ENCODE measurements at regions not wholly inside any gene's neighbourhood (a gene's known extent, or its start where the extent isn't known, plus 50 kb on each side); places are given as distances from the start of the nearest gene placed in this dataset.

GRCh38 chr4:111933703-111934102, 211.6 kb upstream of the FAM241A start:
- Mint-ChIP-seq H3K4me3 (no peak overlapping the region), H3K9me3 (ENCODE audit: low read depth) (no peaks in the 10 kb centered on the region), H3K27me3 (peaks cover 5% of the 10 kb centered on the region), H3K27ac (no peak overlapping the region), H3K4me1 (no peaks in the 10 kb centered on the region), H3K36me3 (ENCODE audit: low read depth) (no peaks in the 10 kb centered on the region)
- DNase-seq (no peak), ATAC-seq (no peak)
- ChIA-PET POLR2A (no interaction called here), CTCF (no interaction called here)
- intact Hi-C loops (cut with DNase I, micrococcal nuclease): no loop called here

- H3K9me3 Mint-ChIP-seq (ENCODE audit: low read depth): no peaks in the 10 kb centered on the region
- H3K4me3 Mint-ChIP-seq: no peak overlapping the region
- peaks cover 5% of the 10 kb centered on the region for H3K27me3 Mint-ChIP-seq
- H3K36me3 Mint-ChIP-seq (ENCODE audit: low read depth): no peaks in the 10 kb centered on the region
- intact Hi-C loops (cut with DNase I, micrococcal nuclease): no loop called here
- no peaks in the 10 kb centered on the region for H3K4me1 Mint-ChIP-seq
- no peak for ATAC-seq
- no peak for DNase-seq
- H3K27ac Mint-ChIP-seq: no peak overlapping the region
- ChIA-PET POLR2A (no interaction called here), CTCF (no interaction called here)
Observed at GRCh38 chr4:111934314-111934713, 210.9 kb upstream of the FAM241A start.

GRCh38 chr4:111937368-111937767, 207.9 kb upstream of the FAM241A start:
- Mint-ChIP-seq H3K4me1 (no peaks in the 10 kb centered on the region), H3K27me3 (peaks cover 3% of the 10 kb centered on the region), H3K9me3 (ENCODE audit: low read depth) (no peaks in the 10 kb centered on the region), H3K36me3 (ENCODE audit: low read depth) (no peaks in the 10 kb centered on the region), H3K27ac (no peak overlapping the region), H3K4me3 (no peak overlapping the region)
- ATAC-seq (no peak), DNase-seq (no peak)
- intact Hi-C loops (cut with DNase I, micrococcal nuclease): loop anchor here in 1 of 2 experiments (5.0 kb wide), 1 partner anchor 295 kb away; no protein-coding TSS in a partner anchor
- ChIA-PET CTCF (interaction anchor here (1.0 to 1.3 kb wide), 2 partner anchors 9 to 15 kb away, joined by 3 read pairs; no protein-coding TSS in a partner anchor), POLR2A (no interaction called here)

- no peak for DNase-seq
- peaks cover 2% of the 10 kb centered on the region for H3K27me3 Mint-ChIP-seq
- no peaks in the 10 kb centered on the region for H3K9me3 Mint-ChIP-seq (ENCODE audit: low read depth)
- no peaks in the 10 kb centered on the region for H3K36me3 Mint-ChIP-seq (ENCODE audit: low read depth)
- no peak for ATAC-seq
- ChIA-PET CTCF (no interaction called here), POLR2A (no interaction called here)
- H3K4me3 Mint-ChIP-seq: no peak overlapping the region
- H3K4me1 Mint-ChIP-seq: no peaks in the 10 kb centered on the region
- intact Hi-C loops (cut with DNase I, micrococcal nuclease): loop anchor here in 1 of 2 experiments (2.0 kb wide), 1 partner anchor 89 kb away; no protein-coding TSS in a partner anchor
- no peak overlapping the region for H3K27ac Mint-ChIP-seq
Observed at GRCh38 chr4:111941957-111942356, 203.3 kb upstream of the FAM241A start.

- H3K4me3 Mint-ChIP-seq: no peak overlapping the region
- peak; percentile 22 for DNase-seq
- POLR2A ChIA-PET: no interaction called here
- H3K4me1 Mint-ChIP-seq: no peaks in the 10 kb centered on the region
- no peak overlapping the region for H3K27ac Mint-ChIP-seq
- H3K27me3 Mint-ChIP-seq: peaks cover 2% of the 10 kb centered on the region
- no peaks in the 10 kb centered on the region for H3K9me3 Mint-ChIP-seq (ENCODE audit: low read depth)
- CTCF ChIA-PET: interaction anchor here (0.9 kb wide), 1 partner anchor 64 kb away, joined by 3 read pairs; no protein-coding TSS in a partner anchor
- no peaks in the 10 kb centered on the region for H3K36me3 Mint-ChIP-seq (ENCODE audit: low read depth)
- intact Hi-C loops (cut with DNase I, micrococcal nuclease): loop anchor here in 1 of 2 experiments (2.0 kb wide), 1 partner anchor 87 kb away; no protein-coding TSS in a partner anchor
- no peak for ATAC-seq
Observed at GRCh38 chr4:111943796-111944203, 201.5 kb upstream of the FAM241A start.

- Mint-ChIP-seq H3K27ac (no peak overlapping the region), H3K4me1 (no peaks in the 10 kb centered on the region), H3K36me3 (ENCODE audit: low read depth) (no peaks in the 10 kb centered on the region), H3K4me3 (no peak overlapping the region), H3K9me3 (ENCODE audit: low read depth) (peaks cover 5% of the 10 kb centered on the region), H3K27me3 (peaks cover 2% of the 10 kb centered on the region)
- ATAC-seq (no peak), DNase-seq (no peak)
- intact Hi-C loops (cut with DNase I, micrococcal nuclease): no loop called here
- CTCF ChIA-PET: interaction anchor here (0.9 kb wide), 1 partner anchor 86 kb away, joined by 3 read pairs; no protein-coding TSS in a partner anchor
- POLR2A ChIA-PET: no interaction called here
Observed at GRCh38 chr4:111945014-111945413, 200.2 kb upstream of the FAM241A start.

- H3K27ac Mint-ChIP-seq: no peak overlapping the region
- POLR2A ChIA-PET: interaction anchor here (0.6 kb wide), 1 partner anchor 104 kb away, joined by 5 read pairs; no protein-coding TSS in a partner anchor
- H3K9me3 Mint-ChIP-seq (ENCODE audit: low read depth): peaks cover 9% of the 10 kb centered on the region
- intact Hi-C loops (cut with DNase I, micrococcal nuclease): no loop called here
- no peak for DNase-seq
- H3K4me3 Mint-ChIP-seq: no peak overlapping the region
- no peak for ATAC-seq
- H3K27me3 Mint-ChIP-seq: peaks cover 6% of the 10 kb centered on the region
- CTCF ChIA-PET: interaction anchor here (0.6 kb wide), 1 partner anchor 10 kb away, joined by 3 read pairs; no protein-coding TSS in a partner anchor
- H3K4me1 Mint-ChIP-seq: no peaks in the 10 kb centered on the region
- H3K36me3 Mint-ChIP-seq (ENCODE audit: low read depth): no peaks in the 10 kb centered on the region
Observed at GRCh38 chr4:111946800-111947199, 198.5 kb upstream of the FAM241A start.

GRCh38 chr4:111952688-111953087, 192.6 kb upstream of the FAM241A start:
- peaks cover 4% of the 10 kb centered on the region for H3K27me3 Mint-ChIP-seq
- CTCF ChIA-PET: interaction anchor here (0.8 kb wide), 2 partner anchors 15 to 1065 kb away, joined by 3 read pairs; no protein-coding TSS in a partner anchor
- peaks cover 11% of the 10 kb centered on the region for H3K9me3 Mint-ChIP-seq (ENCODE audit: low read depth)
- H3K36me3 Mint-ChIP-seq (ENCODE audit: low read depth): no peaks in the 10 kb centered on the region
- intact Hi-C loops (cut with DNase I, micrococcal nuclease): no loop called here
- H3K27ac Mint-ChIP-seq: no peak overlapping the region
- DNase-seq: no peak
- no peak for ATAC-seq
- H3K4me3 Mint-ChIP-seq: no peak overlapping the region
- no peaks in the 10 kb centered on the region for H3K4me1 Mint-ChIP-seq
- POLR2A ChIA-PET: no interaction called here

GRCh38 chr4:111954550-111954949, 190.7 kb upstream of the FAM241A start:
- Mint-ChIP-seq H3K4me1 (no peaks in the 10 kb centered on the region), H3K27me3 (peaks cover 4% of the 10 kb centered on the region), H3K4me3 (no peak overlapping the region), H3K27ac (no peak overlapping the region), H3K36me3 (ENCODE audit: low read depth) (no peaks in the 10 kb centered on the region), H3K9me3 (ENCODE audit: low read depth) (peaks cover 10% of the 10 kb centered on the region)
- intact Hi-C loops (cut with DNase I, micrococcal nuclease): no loop called here
- POLR2A ChIA-PET: no interaction called here
- ATAC-seq (no peak), DNase-seq (no peak)
- CTCF ChIA-PET: interaction anchor here (0.5 kb wide), 1 partner anchor 79 kb away, joined by 3 read pairs; no protein-coding TSS in a partner anchor

GRCh38 chr4:111955001-111955400, 190.3 kb upstream of the FAM241A start:
- intact Hi-C loops (cut with DNase I, micrococcal nuclease): no loop called here
- peaks cover 6% of the 10 kb centered on the region for H3K9me3 Mint-ChIP-seq (ENCODE audit: low read depth)
- ATAC-seq: no peak

GRCh38 chr4:111957116-111957515, 188.1 kb upstream of the FAM241A start:
- Mint-ChIP-seq H3K4me3 (no peak overlapping the region), H3K4me1 (no peaks in the 10 kb centered on the region), H3K9me3 (ENCODE audit: low read depth) (peaks cover 2% of the 10 kb centered on the region), H3K27me3 (no peaks in the 10 kb centered on the region), H3K27ac (no peak overlapping the region), H3K36me3 (ENCODE audit: low read depth) (no peaks in the 10 kb centered on the region)
- DNase-seq (no peak), ATAC-seq (no peak)
- POLR2A ChIA-PET: no interaction called here
- CTCF ChIA-PET: no interaction called here
- intact Hi-C loops (cut with DNase I, micrococcal nuclease): no loop called here

More at GRCh38 chr4:111955001-111955400, 190.3 kb upstream of the FAM241A start:
- H3K4me1 Mint-ChIP-seq: no peaks in the 10 kb centered on the region
- H3K27ac Mint-ChIP-seq: no peak overlapping the region
- H3K36me3 Mint-ChIP-seq (ENCODE audit: low read depth): no peaks in the 10 kb centered on the region
- CTCF ChIA-PET: no interaction called here
- H3K27me3 Mint-ChIP-seq: peaks cover 4% of the 10 kb centered on the region
- POLR2A ChIA-PET: no interaction called here
- no peak overlapping the region for H3K4me3 Mint-ChIP-seq
- DNase-seq: no peak

- intact Hi-C loops (cut with DNase I, micrococcal nuclease): no loop called here
- no peaks in the 10 kb centered on the region for H3K27me3 Mint-ChIP-seq
- ChIA-PET POLR2A (no interaction called here), CTCF (no interaction called here)
- no peaks in the 10 kb centered on the region for H3K4me1 Mint-ChIP-seq
- H3K27ac Mint-ChIP-seq: no peak overlapping the region
- DNase-seq (no peak), ATAC-seq (no peak)
- no peaks in the 10 kb centered on the region for H3K36me3 Mint-ChIP-seq (ENCODE audit: low read depth)
- no peak overlapping the region for H3K4me3 Mint-ChIP-seq
- no peaks in the 10 kb centered on the region for H3K9me3 Mint-ChIP-seq (ENCODE audit: low read depth)
Observed at GRCh38 chr4:111957997-111958396, 187.3 kb upstream of the FAM241A start.
